ENCODE measurements at regions not wholly inside any gene's neighbourhood (a gene's known extent, or its start where the extent isn't known, plus 50 kb on each side); places are given as distances from the start of the nearest gene placed in this dataset.

- Histone ChIP-seq H3K36me3 (replicated peaks in 1 of 2; ENCODE audit: control insufficient read depth in 1 of 2, insufficient read depth in 2 of 2, low read length in 2 of 2) (no peaks in the 10 kb centered on the region), H4K20me1 (ENCODE audit: insufficient read depth, low read length) (no peaks in the 10 kb centered on the region), H3K27ac (ENCODE audit: extremely low read length, insufficient read depth, low read length) (no peak overlapping the region), H3K4me1 (ENCODE audit: insufficient read depth, low read length) (peaks cover 10% of the 10 kb centered on the region), H3K9me3 (ENCODE audit: low read length) (no peaks in the 10 kb centered on the region), H3K79me2 (ENCODE audit: insufficient read depth, low read length) (no peaks in the 10 kb centered on the region), H3K4me2 (ENCODE audit: low read depth, low read length) (no peak overlapping the region), H2AFZ (ENCODE audit: low read length) (no peak overlapping the region), H3K4me3 (replicated peaks in 1 of 3; ENCODE audit: insufficient read depth in 1 of 3, low read depth in 2 of 3, low read length in 3 of 3) (no peak overlapping the region), H3K27me3 (ENCODE audit: control insufficient read depth in 1 of 2, insufficient read depth in 2 of 2, low read length in 2 of 2) (peaks cover 0 to 33% of the 10 kb centered on the region in 2 experiments; a peak in 4 of 5 replicates), H3K9ac (ENCODE audit: insufficient read depth, low read depth, low read length) (no peak overlapping the region)
- ChIA-PET CTCF (ENCODE audit: low intra/inter-chr PET ratio, low total read pairs) (no interaction called here), POLR2A (no interaction called here)
- no TSS peak for BruUV-seq (replicated peaks)
- intact Hi-C loops (cut with micrococcal nuclease; ENCODE audit: unreplicated experiment) = loop anchor here (10.0 kb wide), 1 partner anchor 229 kb away; no protein-coding TSS in a partner anchor
- no peak for FAIRE-seq
- DNase-seq (ENCODE audit: low spot score) = no peak
- ATAC-seq = no peak
- 33% methylated on average over 1 of the region's 1 CpG for WGBS (ENCODE audit: low lambda C conversion rate)
- in situ Hi-C loops (cut with HindIII; ENCODE audit: extremely low pct_ligation_motif_present, low pct_unique_long_range_greater_than_20kb) = loop anchor here (10.0 to 25.0 kb wide), 2 partner anchors 359 to 681 kb away; no protein-coding TSS in a partner anchor
- no peak for TF ChIP-seq ZNF432 (CRISPR knock-in tag; IDR thresholded peaks at IDR 0.05; ENCODE audit: borderline replicate concordance)
- no peak for TF ChIP-seq ZNF510 (CRISPR knock-in tag; IDR thresholded peaks at IDR 0.05; ENCODE audit: low read depth)
- no peak for TF ChIP-seq TFAP4 (IDR thresholded peaks at IDR 0.05; ENCODE audit: borderline replicate concordance, low read depth)
- TF ChIP-seq PCBP2 (optimal IDR thresholded peaks at IDR 0.05; ENCODE audit: low read depth, low read length, poor library complexity, severe bottlenecking) = no peak
- no peak for TF ChIP-seq KDM2A (CRISPR knock-in tag; IDR thresholded peaks at IDR 0.05; ENCODE audit: borderline replicate concordance, low read depth)
- TF ChIP-seq, protein P1, sequence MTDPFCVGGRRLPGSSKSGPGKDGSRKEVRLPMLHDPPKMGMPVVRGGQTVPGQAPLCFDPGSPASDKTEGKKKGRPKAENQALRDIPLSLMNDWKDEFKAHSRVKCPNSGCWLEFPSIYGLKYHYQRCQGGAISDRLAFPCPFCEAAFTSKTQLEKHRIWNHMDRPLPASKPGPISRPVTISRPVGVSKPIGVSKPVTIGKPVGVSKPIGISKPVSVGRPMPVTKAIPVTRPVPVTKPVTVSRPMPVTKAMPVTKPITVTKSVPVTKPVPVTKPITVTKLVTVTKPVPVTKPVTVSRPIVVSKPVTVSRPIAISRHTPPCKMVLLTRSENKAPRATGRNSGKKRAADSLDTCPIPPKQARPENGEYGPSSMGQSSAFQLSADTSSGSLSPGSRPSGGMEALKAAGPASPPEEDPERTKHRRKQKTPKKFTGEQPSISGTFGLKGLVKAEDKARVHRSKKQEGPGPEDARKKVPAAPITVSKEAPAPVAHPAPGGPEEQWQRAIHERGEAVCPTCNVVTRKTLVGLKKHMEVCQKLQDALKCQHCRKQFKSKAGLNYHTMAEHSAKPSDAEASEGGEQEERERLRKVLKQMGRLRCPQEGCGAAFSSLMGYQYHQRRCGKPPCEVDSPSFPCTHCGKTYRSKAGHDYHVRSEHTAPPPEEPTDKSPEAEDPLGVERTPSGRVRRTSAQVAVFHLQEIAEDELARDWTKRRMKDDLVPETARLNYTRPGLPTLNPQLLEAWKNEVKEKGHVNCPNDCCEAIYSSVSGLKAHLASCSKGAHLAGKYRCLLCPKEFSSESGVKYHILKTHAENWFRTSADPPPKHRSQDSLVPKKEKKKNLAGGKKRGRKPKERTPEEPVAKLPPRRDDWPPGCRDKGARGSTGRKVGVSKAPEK (CRISPR knock-in tag; IDR thresholded peaks at IDR 0.05; ENCODE audit: borderline replicate concordance) = no peak
- TF ChIP-seq ZNF703 (CRISPR knock-in tag; IDR thresholded peaks at IDR 0.05; ENCODE audit: borderline replicate concordance) = no peak
- TF ChIP-seq, protein P2, sequence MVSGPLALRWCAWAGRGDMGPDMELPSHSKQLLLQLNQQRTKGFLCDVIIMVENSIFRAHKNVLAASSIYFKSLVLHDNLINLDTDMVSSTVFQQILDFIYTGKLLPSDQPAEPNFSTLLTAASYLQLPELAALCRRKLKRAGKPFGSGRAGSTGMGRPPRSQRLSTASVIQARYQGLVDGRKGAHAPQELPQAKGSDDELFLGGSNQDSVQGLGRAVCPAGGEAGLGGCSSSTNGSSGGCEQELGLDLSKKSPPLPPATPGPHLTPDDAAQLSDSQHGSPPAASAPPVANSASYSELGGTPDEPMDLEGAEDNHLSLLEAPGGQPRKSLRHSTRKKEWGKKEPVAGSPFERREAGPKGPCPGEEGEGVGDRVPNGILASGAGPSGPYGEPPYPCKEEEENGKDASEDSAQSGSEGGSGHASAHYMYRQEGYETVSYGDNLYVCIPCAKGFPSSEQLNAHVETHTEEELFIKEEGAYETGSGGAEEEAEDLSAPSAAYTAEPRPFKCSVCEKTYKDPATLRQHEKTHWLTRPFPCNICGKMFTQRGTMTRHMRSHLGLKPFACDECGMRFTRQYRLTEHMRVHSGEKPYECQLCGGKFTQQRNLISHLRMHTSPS (CRISPR knock-in tag; IDR thresholded peaks at IDR 0.05; ENCODE audit: low read depth) = no peak
- TF ChIP-seq, protein P3, sequence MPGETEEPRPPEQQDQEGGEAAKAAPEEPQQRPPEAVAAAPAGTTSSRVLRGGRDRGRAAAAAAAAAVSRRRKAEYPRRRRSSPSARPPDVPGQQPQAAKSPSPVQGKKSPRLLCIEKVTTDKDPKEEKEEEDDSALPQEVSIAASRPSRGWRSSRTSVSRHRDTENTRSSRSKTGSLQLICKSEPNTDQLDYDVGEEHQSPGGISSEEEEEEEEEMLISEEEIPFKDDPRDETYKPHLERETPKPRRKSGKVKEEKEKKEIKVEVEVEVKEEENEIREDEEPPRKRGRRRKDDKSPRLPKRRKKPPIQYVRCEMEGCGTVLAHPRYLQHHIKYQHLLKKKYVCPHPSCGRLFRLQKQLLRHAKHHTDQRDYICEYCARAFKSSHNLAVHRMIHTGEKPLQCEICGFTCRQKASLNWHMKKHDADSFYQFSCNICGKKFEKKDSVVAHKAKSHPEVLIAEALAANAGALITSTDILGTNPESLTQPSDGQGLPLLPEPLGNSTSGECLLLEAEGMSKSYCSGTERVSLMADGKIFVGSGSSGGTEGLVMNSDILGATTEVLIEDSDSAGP (CRISPR knock-in tag; IDR thresholded peaks at IDR 0.05; ENCODE audit: borderline replicate concordance) = no peak
- no peak for TF ChIP-seq ZFAT (CRISPR knock-in tag; conservative IDR thresholded peaks at IDR 0.05)
- no peak for TF ChIP-seq BRD4 (CRISPR knock-in tag; IDR thresholded peaks at IDR 0.05)
- no peak for TF ChIP-seq NCOA5 (CRISPR knock-in tag; IDR thresholded peaks at IDR 0.05)
- TF ChIP-seq ZNF746 (CRISPR knock-in tag; IDR thresholded peaks at IDR 0.05) = no peak
- TF ChIP-seq SALL2 (CRISPR knock-in tag; IDR thresholded peaks at IDR 0.05) = no peak
Observed at GRCh38 chr16:73193464-73193863, 145.5 kb upstream of the ZFHX3 start.

Measured in HepG2 (cell line).